ENCODE measurements at regions not wholly inside any gene's neighbourhood (a gene's known extent, or its start where the extent isn't known, plus 50 kb on each side); places are given as distances from the start of the nearest gene placed in this dataset.
"Not testable (repeated sequence)": the region's sequence is repeated elsewhere in the genome, so short reads cannot be mapped to it uniquely, and the experiment has no call there.

- dilution Hi-C loops (cut with HindIII; ENCODE audit: low sequenced_read_pairs, unreplicated experiment); H3K79me1 ChIP-seq (ENCODE audit: low read depth in 1 of 2, low read length in 2 of 2); H2AK5ac ChIP-seq (ENCODE audit: low read depth, low read length); H2BK20ac ChIP-seq (ENCODE audit: low read depth, low read length); H3K18ac ChIP-seq (ENCODE audit: low read depth, low read length); H3K36me3 ChIP-seq (ENCODE audit: control insufficient read depth, insufficient read depth, low read length); in situ Hi-C loops (cut with MboI; ENCODE audit: low sequenced_read_pairs); H3K23ac ChIP-seq (ENCODE audit: low read depth, low read length); H4K8ac ChIP-seq (ENCODE audit: low read depth in 2 of 2, low read length in 2 of 2); H2AK9ac ChIP-seq (replicated peaks; ENCODE audit: low read depth, low read length, poor library complexity); H3K9ac ChIP-seq (ENCODE audit: low read depth, low read length); H2AFZ ChIP-seq (replicated peaks; ENCODE audit: low read length, poor library complexity); H2BK5ac ChIP-seq (ENCODE audit: low read depth, low read length, poor library complexity, severe bottlenecking); H3K4me1 ChIP-seq (ENCODE audit: control insufficient read depth, insufficient read depth, low read length); DNase-seq; H3K9me3 ChIP-seq (ENCODE audit: control insufficient read depth, insufficient read depth, low read length); intact Hi-C loops (cut with micrococcal nuclease); H3K56ac ChIP-seq (ENCODE audit: extremely low read depth, insufficient read depth, low read length); H3K27ac ChIP-seq (ENCODE audit: insufficient read depth, low read length); H3K14ac ChIP-seq (replicated peaks; ENCODE audit: low read depth, low read length); H3K4me2 ChIP-seq (ENCODE audit: low read depth, low read length); POLR2A ChIA-PET (ENCODE audit: unreplicated experiment); H3K9me1 ChIP-seq (ENCODE audit: insufficient read depth, low read length); H2BK120ac ChIP-seq (ENCODE audit: low read depth, low read length); H4K91ac ChIP-seq (ENCODE audit: insufficient read depth, low read depth, low read length); ATAC-seq (ENCODE audit: low read depth); CTCF ChIA-PET; H3K4ac ChIP-seq (ENCODE audit: low read depth, low read length); H2BK15ac ChIP-seq (ENCODE audit: low read depth, low read length); H3K4me3 ChIP-seq (ENCODE audit: insufficient read depth, low read depth, low read length); H4K5ac ChIP-seq (ENCODE audit: low read depth, low read length); BruUV-seq (replicated peaks); H4K20me1 ChIP-seq (ENCODE audit: insufficient read depth, low read length); H3K27me3 ChIP-seq (ENCODE audit: control insufficient read depth, insufficient read depth, low read length): not testable (repeated sequence)
- WGBS, 2 experiments (ENCODE audit: extremely low coverage in 2 of 2, insufficient read length in 1 of 2), result no CpG with 5 or more reads among the region's 2 CpGs
Observed at GRCh38 chr2:89756616-89757015, 1065.1 kb downstream of the RPIA start.

- ATAC-seq (ENCODE audit: low read depth); H3K23ac ChIP-seq (ENCODE audit: low read depth, low read length); H3K14ac ChIP-seq (replicated peaks; ENCODE audit: low read depth, low read length); dilution Hi-C loops (cut with HindIII; ENCODE audit: low sequenced_read_pairs, unreplicated experiment); H3K4ac ChIP-seq (ENCODE audit: low read depth, low read length); BruUV-seq (replicated peaks); DNase-seq; H3K4me3 ChIP-seq (ENCODE audit: insufficient read depth, low read depth, low read length); H2BK20ac ChIP-seq (ENCODE audit: low read depth, low read length); H2BK15ac ChIP-seq (ENCODE audit: low read depth, low read length); H2AK9ac ChIP-seq (replicated peaks; ENCODE audit: low read depth, low read length, poor library complexity); POLR2A ChIA-PET (ENCODE audit: unreplicated experiment); H3K18ac ChIP-seq (ENCODE audit: low read depth, low read length); in situ Hi-C loops (cut with MboI; ENCODE audit: low sequenced_read_pairs); H2AFZ ChIP-seq (replicated peaks; ENCODE audit: low read length, poor library complexity); H2BK5ac ChIP-seq (ENCODE audit: low read depth, low read length, poor library complexity, severe bottlenecking); H3K4me2 ChIP-seq (ENCODE audit: low read depth, low read length); H3K36me3 ChIP-seq (ENCODE audit: control insufficient read depth, insufficient read depth, low read length); H2AK5ac ChIP-seq (ENCODE audit: low read depth, low read length); H4K5ac ChIP-seq (ENCODE audit: low read depth, low read length); H3K56ac ChIP-seq (ENCODE audit: extremely low read depth, insufficient read depth, low read length); H3K9ac ChIP-seq (ENCODE audit: low read depth, low read length); H4K91ac ChIP-seq (ENCODE audit: insufficient read depth, low read depth, low read length); H3K79me1 ChIP-seq (ENCODE audit: low read depth in 1 of 2, low read length in 2 of 2); H4K8ac ChIP-seq (ENCODE audit: low read depth in 2 of 2, low read length in 2 of 2); H2BK120ac ChIP-seq (ENCODE audit: low read depth, low read length); H3K9me1 ChIP-seq (ENCODE audit: insufficient read depth, low read length); H3K27ac ChIP-seq (ENCODE audit: insufficient read depth, low read length); CTCF ChIA-PET; intact Hi-C loops (cut with micrococcal nuclease); H3K27me3 ChIP-seq (ENCODE audit: control insufficient read depth, insufficient read depth, low read length); H4K20me1 ChIP-seq (ENCODE audit: insufficient read depth, low read length); H3K4me1 ChIP-seq (ENCODE audit: control insufficient read depth, insufficient read depth, low read length): not testable (repeated sequence)
- peaks cover 25% of the 10 kb centered on the region for H3K9me3 ChIP-seq (ENCODE audit: control insufficient read depth, insufficient read depth, low read length)
- WGBS, 2 experiments (ENCODE audit: extremely low coverage in 2 of 2, insufficient read length in 1 of 2), result 36% methylated on average over 6 of the region's 14 CpGs; no CpG with 5 or more reads in 1 of the 2 experiments
Observed at GRCh38 chr2:89758332-89759026, 1067.0 kb downstream of the RPIA start.
